ENCODE measurements at regions not wholly inside any gene's neighbourhood (a gene's known extent, or its start where the extent isn't known, plus 50 kb on each side); places are given as distances from the start of the nearest gene placed in this dataset.
A peak's percentile ranks its signal among the peaks of the same experiment; 100 is the strongest.

DNA sequence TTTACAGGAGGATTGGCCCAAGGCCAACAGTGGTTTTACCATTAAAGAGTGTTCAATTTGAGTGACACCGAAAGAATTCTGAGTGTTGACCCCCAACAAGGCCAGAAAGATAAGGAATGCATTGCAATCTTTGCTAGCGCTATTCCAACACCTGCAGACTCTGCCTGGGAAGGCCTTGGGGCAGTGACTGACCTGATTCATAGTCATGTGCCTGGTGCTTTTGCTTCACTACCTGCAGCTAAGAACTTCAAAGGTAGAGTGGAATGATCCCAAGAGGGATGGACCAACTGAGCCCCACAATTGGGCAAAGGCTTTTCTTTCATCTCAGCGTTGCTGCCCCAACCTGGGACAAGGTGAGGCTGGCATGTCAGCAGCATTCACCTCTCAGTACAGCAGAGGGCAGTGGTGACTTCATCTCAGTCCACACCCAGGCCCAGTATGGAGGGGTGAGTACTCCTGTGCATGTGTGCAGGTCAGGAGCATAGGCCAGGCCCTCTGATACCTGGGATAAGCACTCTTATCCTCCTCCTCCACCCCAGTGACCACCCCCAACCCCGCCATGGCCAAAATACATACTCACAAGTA is 149.6 kb upstream of the GNAO1 start:
- H3K9me3 ChIP-seq, result peaks cover 4% of the 10 kb centered on the region
- H3K27ac ChIP-seq, result no peak overlapping the region
- no peaks in the 10 kb centered on the region for H3K4me1 ChIP-seq (ENCODE audit: control insufficient read depth in 1 of 2, low read depth in 2 of 2)
- H3K36me3 ChIP-seq, result no peaks in the 10 kb centered on the region
- peak; percentile 16 for TF ChIP-seq CTCF (IDR thresholded peaks at IDR 0.05)
- DNase-seq (ENCODE audit: low spot score) (no peak), ATAC-seq (ENCODE audit: insufficient number of reproducible peaks, low FRiP score, low read depth) (no peak)
- H3K27me3 ChIP-seq (replicated peaks; ENCODE audit: insufficient read depth), result no peaks in the 10 kb centered on the region
- H3K4me3 ChIP-seq, result no peak overlapping the region

- Histone ChIP-seq H3K4me3 (no peak overlapping the region), H3K36me3 (no peaks in the 10 kb centered on the region), H3K27me3 (replicated peaks; ENCODE audit: insufficient read depth) (no peaks in the 10 kb centered on the region), H3K4me1 (ENCODE audit: control insufficient read depth in 1 of 2, low read depth in 2 of 2) (no peaks in the 10 kb centered on the region), H3K9me3 (peaks cover 4% of the 10 kb centered on the region), H3K27ac (no peak overlapping the region)
- ATAC-seq (ENCODE audit: insufficient number of reproducible peaks, low FRiP score, low read depth), result no peak
- no peak for TF ChIP-seq CTCF (IDR thresholded peaks at IDR 0.05)
- DNase-seq (ENCODE audit: low spot score), result no peak
These were observed 152.7 kb upstream of the GNAO1 start for GRCh38 chr16:56038564-56039098.

DNA sequence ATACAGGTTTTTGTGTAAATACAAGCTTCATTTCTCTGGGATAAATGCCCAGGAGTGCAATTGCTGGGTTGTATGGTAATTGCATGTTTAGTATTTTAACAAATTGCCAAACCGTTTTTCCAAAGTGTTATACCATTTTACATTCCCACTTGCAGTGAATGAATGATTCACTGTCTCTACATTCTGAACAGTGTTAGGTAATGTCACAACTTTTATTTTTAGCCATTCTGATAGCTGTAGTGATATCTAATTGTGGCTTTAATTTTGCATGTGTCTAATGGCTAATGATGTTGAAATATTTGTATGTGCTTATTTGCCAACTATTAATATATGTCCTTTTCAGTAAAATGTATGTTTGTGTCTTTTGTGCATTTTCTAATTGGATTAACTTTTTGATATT is 156.9 kb upstream of the CES5A start:
- Histone ChIP-seq H3K27ac (no peak overlapping the region), H3K4me1 (ENCODE audit: control insufficient read depth in 1 of 2, low read depth in 2 of 2) (no peaks in the 10 kb centered on the region), H3K36me3 (no peaks in the 10 kb centered on the region), H3K9me3 (peaks cover 4% of the 10 kb centered on the region), H3K27me3 (replicated peaks; ENCODE audit: insufficient read depth) (no peaks in the 10 kb centered on the region), H3K4me3 (no peak overlapping the region)
- no peak for TF ChIP-seq CTCF (IDR thresholded peaks at IDR 0.05)
- ATAC-seq (ENCODE audit: insufficient number of reproducible peaks, low FRiP score, low read depth), result no peak
- no peak for DNase-seq (ENCODE audit: low spot score)

- no peaks in the 10 kb centered on the region for H3K36me3 ChIP-seq
- H3K4me3 ChIP-seq, result no peak overlapping the region
- ATAC-seq (ENCODE audit: insufficient number of reproducible peaks, low FRiP score, low read depth) (no peak), DNase-seq (ENCODE audit: low spot score) (no peak)
- H3K4me1 ChIP-seq (ENCODE audit: control insufficient read depth in 1 of 2, low read depth in 2 of 2), result no peaks in the 10 kb centered on the region
- no peak overlapping the region for H3K27ac ChIP-seq
- no peak for TF ChIP-seq CTCF (IDR thresholded peaks at IDR 0.05)
- H3K9me3 ChIP-seq, result no peaks in the 10 kb centered on the region
- no peaks in the 10 kb centered on the region for H3K27me3 ChIP-seq (replicated peaks; ENCODE audit: insufficient read depth)
These were observed 153.9 kb upstream of the CES5A start for GRCh38 chr16:56029026-56029425.

DNA sequence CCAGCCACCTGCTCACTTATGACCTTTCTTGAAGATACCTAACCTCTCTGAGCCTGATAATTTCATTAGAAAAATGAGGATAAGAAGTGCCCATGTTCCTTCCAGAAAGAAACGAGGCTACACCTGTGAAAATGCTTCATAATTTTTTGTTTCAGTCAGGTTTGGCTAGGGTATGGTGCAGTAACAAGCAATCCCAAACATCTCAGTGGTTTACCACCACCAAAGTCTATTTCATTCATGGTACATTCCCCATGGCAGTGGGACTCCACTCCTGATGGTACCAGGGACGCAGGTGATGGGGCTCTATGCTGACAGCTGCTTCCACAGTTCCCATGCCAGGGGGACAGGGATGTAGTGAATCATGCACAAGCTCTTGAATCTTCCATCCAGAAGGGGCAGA is 147.6 kb upstream of the CES5A start:
- no peak overlapping the region for H3K27ac ChIP-seq
- ATAC-seq (ENCODE audit: insufficient number of reproducible peaks, low FRiP score, low read depth), result no peak
- no peak overlapping the region for H3K4me3 ChIP-seq
- no peaks in the 10 kb centered on the region for H3K36me3 ChIP-seq
- no peaks in the 10 kb centered on the region for H3K4me1 ChIP-seq (ENCODE audit: control insufficient read depth in 1 of 2, low read depth in 2 of 2)
- no peaks in the 10 kb centered on the region for H3K9me3 ChIP-seq
- no peaks in the 10 kb centered on the region for H3K27me3 ChIP-seq (replicated peaks; ENCODE audit: insufficient read depth)
- TF ChIP-seq CTCF (IDR thresholded peaks at IDR 0.05), result no peak
- no peak for DNase-seq (ENCODE audit: low spot score)
